ENCODE measurements at regions not wholly inside any gene's neighbourhood (a gene's known extent, or its start where the extent isn't known, plus 50 kb on each side); places are given as distances from the start of the nearest gene placed in this dataset.

- Histone ChIP-seq H3K27me3 (no peaks in the 10 kb centered on the region), H3K9me3 (no peaks in the 10 kb centered on the region), H3K4me1 (no peaks in the 10 kb centered on the region), H3K36me3 (ENCODE audit: low read depth, missing control alignments) (no peaks in the 10 kb centered on the region), H3K4me3 (no peak overlapping the region), H3K27ac (no peak overlapping the region)
- no peak for DNase-seq
- intact Hi-C loops (cut with DNase I; ENCODE audit: low total_unique reads): no loop called here
- WGBS, 2 donors: 74 to 82% methylated on average over 6 of the region's 6 CpGs
- no peak for TF ChIP-seq POLR2A (IDR thresholded peaks at IDR 0.05)
- TF ChIP-seq CTCF (IDR thresholded peaks at IDR 0.05): no peak
Observed at GRCh38 chr4:32002037-32002747, 1282.0 kb downstream of the PCDH7 start.

DNA sequence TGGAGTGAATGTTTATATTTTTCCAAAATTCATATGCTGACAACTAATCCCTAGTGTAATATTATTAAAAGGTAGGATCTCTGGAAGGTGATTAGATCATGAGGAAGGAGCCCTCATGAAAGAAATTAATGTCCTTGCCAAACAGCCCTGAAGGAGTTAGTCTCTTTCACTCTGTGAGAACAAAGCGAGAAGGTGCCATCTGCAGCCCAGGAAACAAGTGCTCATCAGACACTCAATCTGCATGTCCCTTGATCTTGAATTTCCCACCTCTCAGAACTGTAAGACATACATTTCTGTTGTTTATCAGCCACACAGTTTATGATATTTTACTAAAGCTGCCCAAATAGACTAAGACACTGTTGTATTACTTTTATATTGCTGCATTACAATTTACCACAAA lies 1283.4 kb downstream of the PCDH7 start:
- Histone ChIP-seq H3K36me3 (ENCODE audit: low read depth, missing control alignments) (no peaks in the 10 kb centered on the region), H3K4me1 (no peaks in the 10 kb centered on the region), H3K27me3 (no peaks in the 10 kb centered on the region), H3K4me3 (no peak overlapping the region), H3K9me3 (no peaks in the 10 kb centered on the region), H3K27ac (no peak overlapping the region)
- intact Hi-C loops (cut with DNase I; ENCODE audit: low total_unique reads): no loop called here
- no peak for DNase-seq
- TF ChIP-seq CTCF (IDR thresholded peaks at IDR 0.05): no peak
- TF ChIP-seq POLR2A (IDR thresholded peaks at IDR 0.05): no peak
- 79 to 94% methylated on average over 1 of the region's 1 CpG for WGBS, 2 donors

- Histone ChIP-seq H3K4me3 (peak overlapping the region in 1 of 2 donors; percentile 14), H3K36me3 (ENCODE audit: low read depth, missing control alignments) (no peaks in the 10 kb centered on the region), H3K27ac (no peak overlapping the region), H3K9me3 (no peaks in the 10 kb centered on the region), H3K4me1 (no peaks in the 10 kb centered on the region), H3K27me3 (no peaks in the 10 kb centered on the region)
- WGBS, 2 donors: 50 to 71% methylated on average over 1 to 3 of the region's 3 CpGs
- no peak for TF ChIP-seq CTCF (IDR thresholded peaks at IDR 0.05)
- TF ChIP-seq POLR2A (IDR thresholded peaks at IDR 0.05): no peak
- intact Hi-C loops (cut with DNase I; ENCODE audit: low total_unique reads): no loop called here
- no peak for DNase-seq
Observed at GRCh38 chr4:32010221-32010620, 1290.1 kb downstream of the PCDH7 start.

DNA sequence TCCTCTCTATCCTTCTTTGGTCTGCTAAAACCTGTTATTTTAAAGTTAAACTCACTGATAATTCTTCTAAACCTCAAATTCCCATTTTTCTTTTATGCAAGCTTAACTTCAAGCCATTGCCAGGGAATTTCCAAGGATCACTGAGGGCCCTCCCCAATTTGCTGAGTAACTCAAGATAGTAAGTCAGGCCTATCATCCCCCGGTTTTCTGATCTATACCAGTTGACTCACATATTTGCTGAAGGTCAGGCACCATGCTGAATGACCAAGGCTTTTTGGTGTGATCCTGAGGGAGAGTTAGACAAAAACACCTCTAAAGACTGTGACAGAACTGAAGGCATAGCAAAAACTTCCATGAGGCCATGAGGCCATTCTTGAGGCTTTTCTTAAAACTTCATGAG lies 1301.9 kb downstream of the PCDH7 start:
- TF ChIP-seq CTCF (IDR thresholded peaks at IDR 0.05) (no peak), POLR2A (IDR thresholded peaks at IDR 0.05) (no peak)
- H3K27ac ChIP-seq: no peak overlapping the region
- DNase-seq: no peak
- no peak overlapping the region for H3K4me3 ChIP-seq
- WGBS, 2 donors: 40 to 44% methylated on average over 1 of the region's 1 CpG
- intact Hi-C loops (cut with DNase I; ENCODE audit: low total_unique reads): no loop called here
- no peaks in the 10 kb centered on the region for H3K4me1 ChIP-seq
- H3K27me3 ChIP-seq: no peaks in the 10 kb centered on the region
- no peaks in the 10 kb centered on the region for H3K9me3 ChIP-seq
- no peaks in the 10 kb centered on the region for H3K36me3 ChIP-seq (ENCODE audit: low read depth, missing control alignments)

DNA sequence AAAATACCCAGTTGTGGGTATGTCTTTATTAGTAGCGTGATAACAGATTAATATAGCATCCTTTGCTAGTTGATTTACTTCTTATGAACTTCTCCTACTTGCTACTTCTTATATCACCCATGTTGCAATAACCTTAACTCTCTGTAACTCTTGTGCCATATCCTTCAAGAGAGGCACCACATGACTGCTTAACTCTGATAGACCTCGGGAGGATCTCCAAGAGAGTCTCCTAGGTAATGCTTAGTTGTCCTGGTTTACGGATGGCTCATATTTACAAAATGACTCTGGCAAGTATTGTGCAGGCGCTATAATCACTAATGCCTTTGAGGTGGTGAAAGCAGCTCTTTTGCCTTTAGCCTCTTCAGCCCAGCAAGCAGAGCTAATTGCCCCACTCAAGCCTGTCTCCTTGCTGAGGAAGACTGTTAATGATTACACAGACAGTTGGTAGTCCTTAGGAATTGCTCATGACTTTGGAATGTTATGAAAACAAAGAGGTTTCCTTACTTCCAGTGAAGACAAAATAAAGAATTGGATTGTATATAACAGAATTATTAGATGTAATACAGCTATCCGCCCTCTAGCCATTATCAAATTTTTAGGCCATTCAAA lies 1305.8 kb downstream of the PCDH7 start:
- H3K4me3 ChIP-seq: no peak overlapping the region
- H3K4me1 ChIP-seq: no peaks in the 10 kb centered on the region
- 89 to 91% methylated on average over 5 of the region's 5 CpGs for WGBS, 2 donors
- no peak overlapping the region for H3K27ac ChIP-seq
- no peak for TF ChIP-seq POLR2A (IDR thresholded peaks at IDR 0.05)
- no peak for TF ChIP-seq CTCF (IDR thresholded peaks at IDR 0.05)
- no peaks in the 10 kb centered on the region for H3K9me3 ChIP-seq
- H3K27me3 ChIP-seq: no peaks in the 10 kb centered on the region
- intact Hi-C loops (cut with DNase I; ENCODE audit: low total_unique reads): no loop called here
- no peaks in the 10 kb centered on the region for H3K36me3 ChIP-seq (ENCODE audit: low read depth, missing control alignments)
- DNase-seq: no peak
